ENCODE measurements at regions not wholly inside any gene's neighbourhood (a gene's known extent, or its start where the extent isn't known, plus 50 kb on each side); places are given as distances from the start of the nearest gene placed in this dataset.

- TF ChIP-seq POLR2AphosphoS5 (IDR thresholded peaks at IDR 0.05; ENCODE audit: borderline replicate concordance, low read depth, low read length): no peak
- no peak for TF ChIP-seq FOXP2 (optimal IDR thresholded peaks at IDR 0.05; ENCODE audit: control extremely low read depth, extremely low read length, insufficient read depth)
- TF ChIP-seq EZH2 (IDR thresholded peaks at IDR 0.05): no peak
- no peak for DNase-seq (ENCODE audit: low read depth, low spot score)
- H3K4me3 ChIP-seq: no peak overlapping the region
- no peaks in the 10 kb centered on the region for H3K9me3 ChIP-seq (ENCODE audit: low read depth, low read length)
- no peak overlapping the region for H3K9ac ChIP-seq (ENCODE audit: insufficient read length)
- H3K27ac ChIP-seq: no peak overlapping the region
- no peaks in the 10 kb centered on the region for H3K36me3 ChIP-seq (ENCODE audit: insufficient read depth, low read length)
Measured at GRCh38 chr13:89806594-89806993, 1540.9 kb upstream of the MIR17HG start.

- H3K27ac ChIP-seq: no peak overlapping the region
- H3K9me3 ChIP-seq (ENCODE audit: low read depth, low read length): no peaks in the 10 kb centered on the region
- H3K36me3 ChIP-seq (ENCODE audit: insufficient read depth, low read length): no peaks in the 10 kb centered on the region
- no peak overlapping the region for H3K4me3 ChIP-seq
- no peak for DNase-seq (ENCODE audit: low read depth, low spot score)
- no peak overlapping the region for H3K9ac ChIP-seq (ENCODE audit: insufficient read length)
- TF ChIP-seq EZH2 (IDR thresholded peaks at IDR 0.05) (no peak), FOXP2 (optimal IDR thresholded peaks at IDR 0.05; ENCODE audit: control extremely low read depth, extremely low read length, insufficient read depth) (no peak), POLR2AphosphoS5 (IDR thresholded peaks at IDR 0.05; ENCODE audit: borderline replicate concordance, low read depth, low read length) (no peak)
Measured at GRCh38 chr13:89812856-89813255, 1534.6 kb upstream of the MIR17HG start.

- no peak overlapping the region for H3K27ac ChIP-seq
- no peak overlapping the region for H3K4me3 ChIP-seq
- TF ChIP-seq POLR2AphosphoS5 (IDR thresholded peaks at IDR 0.05; ENCODE audit: borderline replicate concordance, low read depth, low read length): no peak
- no peak for TF ChIP-seq EZH2 (IDR thresholded peaks at IDR 0.05)
- TF ChIP-seq FOXP2 (optimal IDR thresholded peaks at IDR 0.05; ENCODE audit: control extremely low read depth, extremely low read length, insufficient read depth): no peak
- no peak overlapping the region for H3K9ac ChIP-seq (ENCODE audit: insufficient read length)
- no peaks in the 10 kb centered on the region for H3K36me3 ChIP-seq (ENCODE audit: insufficient read depth, low read length)
- no peaks in the 10 kb centered on the region for H3K9me3 ChIP-seq (ENCODE audit: low read depth, low read length)
- no peak for DNase-seq (ENCODE audit: low read depth, low spot score)
Measured at GRCh38 chr13:89816404-89816803, 1531.1 kb upstream of the MIR17HG start.

- TF ChIP-seq POLR2AphosphoS5 (IDR thresholded peaks at IDR 0.05; ENCODE audit: borderline replicate concordance, low read depth, low read length) (no peak), EZH2 (IDR thresholded peaks at IDR 0.05) (no peak), FOXP2 (optimal IDR thresholded peaks at IDR 0.05; ENCODE audit: control extremely low read depth, extremely low read length, insufficient read depth) (no peak)
- no peak for DNase-seq (ENCODE audit: low read depth, low spot score)
- Histone ChIP-seq H3K27ac (no peak overlapping the region), H3K4me3 (no peak overlapping the region), H3K9ac (ENCODE audit: insufficient read length) (no peak overlapping the region), H3K9me3 (ENCODE audit: low read depth, low read length) (no peaks in the 10 kb centered on the region), H3K36me3 (ENCODE audit: insufficient read depth, low read length) (no peaks in the 10 kb centered on the region)
Measured at GRCh38 chr13:89822467-89822866, 1525.0 kb upstream of the MIR17HG start.

GRCh38 chr13:89827552-89827951, 1519.9 kb upstream of the MIR17HG start:
- DNase-seq (ENCODE audit: low read depth, low spot score): no peak
- TF ChIP-seq FOXP2 (optimal IDR thresholded peaks at IDR 0.05; ENCODE audit: control extremely low read depth, extremely low read length, insufficient read depth) (no peak), EZH2 (IDR thresholded peaks at IDR 0.05) (no peak), POLR2AphosphoS5 (IDR thresholded peaks at IDR 0.05; ENCODE audit: borderline replicate concordance, low read depth, low read length) (no peak)
- Histone ChIP-seq H3K27ac (no peak overlapping the region), H3K9me3 (ENCODE audit: low read depth, low read length) (no peaks in the 10 kb centered on the region), H3K9ac (ENCODE audit: insufficient read length) (no peak overlapping the region), H3K36me3 (ENCODE audit: insufficient read depth, low read length) (no peaks in the 10 kb centered on the region), H3K4me3 (no peak overlapping the region)

- no peak overlapping the region for H3K27ac ChIP-seq
- no peaks in the 10 kb centered on the region for H3K36me3 ChIP-seq (ENCODE audit: insufficient read depth, low read length)
- H3K9ac ChIP-seq (ENCODE audit: insufficient read length): no peak overlapping the region
- H3K4me3 ChIP-seq: no peak overlapping the region
- no peak for TF ChIP-seq EZH2 (IDR thresholded peaks at IDR 0.05)
- no peak for TF ChIP-seq FOXP2 (optimal IDR thresholded peaks at IDR 0.05; ENCODE audit: control extremely low read depth, extremely low read length, insufficient read depth)
- no peak for TF ChIP-seq POLR2AphosphoS5 (IDR thresholded peaks at IDR 0.05; ENCODE audit: borderline replicate concordance, low read depth, low read length)
- H3K9me3 ChIP-seq (ENCODE audit: low read depth, low read length): no peaks in the 10 kb centered on the region
- DNase-seq (ENCODE audit: low read depth, low spot score): no peak
Measured at GRCh38 chr13:89828506-89828905, 1519.0 kb upstream of the MIR17HG start.

- Histone ChIP-seq H3K9ac (ENCODE audit: insufficient read length) (no peak overlapping the region), H3K4me3 (no peak overlapping the region)
- TF ChIP-seq FOXP2 (optimal IDR thresholded peaks at IDR 0.05; ENCODE audit: control extremely low read depth, extremely low read length, insufficient read depth) (no peak), EZH2 (IDR thresholded peaks at IDR 0.05) (no peak), POLR2AphosphoS5 (IDR thresholded peaks at IDR 0.05; ENCODE audit: borderline replicate concordance, low read depth, low read length) (no peak)
Measured at GRCh38 chr13:89831157-89831556, 1516.3 kb upstream of the MIR17HG start.

GRCh38 chr13:89832827-89833226, 1514.7 kb upstream of the MIR17HG start:
- H3K36me3 ChIP-seq (ENCODE audit: insufficient read depth, low read length): no peaks in the 10 kb centered on the region
- no peaks in the 10 kb centered on the region for H3K9me3 ChIP-seq (ENCODE audit: low read depth, low read length)
- H3K9ac ChIP-seq (ENCODE audit: insufficient read length): no peak overlapping the region
- H3K4me3 ChIP-seq: no peak overlapping the region
- no peak for DNase-seq (ENCODE audit: low read depth, low spot score)
- H3K27ac ChIP-seq: no peak overlapping the region
- TF ChIP-seq EZH2 (IDR thresholded peaks at IDR 0.05) (no peak), POLR2AphosphoS5 (IDR thresholded peaks at IDR 0.05; ENCODE audit: borderline replicate concordance, low read depth, low read length) (no peak), FOXP2 (optimal IDR thresholded peaks at IDR 0.05; ENCODE audit: control extremely low read depth, extremely low read length, insufficient read depth) (no peak)

More at GRCh38 chr13:89831157-89831556, 1516.3 kb upstream of the MIR17HG start:
- Histone ChIP-seq H3K36me3 (ENCODE audit: insufficient read depth, low read length) (no peaks in the 10 kb centered on the region), H3K9me3 (ENCODE audit: low read depth, low read length) (no peaks in the 10 kb centered on the region), H3K27ac (no peak overlapping the region)
- no peak for DNase-seq (ENCODE audit: low read depth, low spot score)

GRCh38 chr13:89843621-89844020, 1503.9 kb upstream of the MIR17HG start:
- Histone ChIP-seq H3K4me3 (no peak overlapping the region), H3K36me3 (ENCODE audit: insufficient read depth, low read length) (no peaks in the 10 kb centered on the region)

More at GRCh38 chr13:89843621-89844020, 1503.9 kb upstream of the MIR17HG start:
- DNase-seq (ENCODE audit: low read depth, low spot score): no peak
- H3K9me3 ChIP-seq (ENCODE audit: low read depth, low read length): no peaks in the 10 kb centered on the region
- TF ChIP-seq POLR2AphosphoS5 (IDR thresholded peaks at IDR 0.05; ENCODE audit: borderline replicate concordance, low read depth, low read length): no peak
- no peak for TF ChIP-seq FOXP2 (optimal IDR thresholded peaks at IDR 0.05; ENCODE audit: control extremely low read depth, extremely low read length, insufficient read depth)
- H3K27ac ChIP-seq: no peak overlapping the region
- no peak overlapping the region for H3K9ac ChIP-seq (ENCODE audit: insufficient read length)
